ENCODE measurements at regions not wholly inside any gene's neighbourhood (a gene's known extent, or its start where the extent isn't known, plus 50 kb on each side); places are given as distances from the start of the nearest gene placed in this dataset.

DNA sequence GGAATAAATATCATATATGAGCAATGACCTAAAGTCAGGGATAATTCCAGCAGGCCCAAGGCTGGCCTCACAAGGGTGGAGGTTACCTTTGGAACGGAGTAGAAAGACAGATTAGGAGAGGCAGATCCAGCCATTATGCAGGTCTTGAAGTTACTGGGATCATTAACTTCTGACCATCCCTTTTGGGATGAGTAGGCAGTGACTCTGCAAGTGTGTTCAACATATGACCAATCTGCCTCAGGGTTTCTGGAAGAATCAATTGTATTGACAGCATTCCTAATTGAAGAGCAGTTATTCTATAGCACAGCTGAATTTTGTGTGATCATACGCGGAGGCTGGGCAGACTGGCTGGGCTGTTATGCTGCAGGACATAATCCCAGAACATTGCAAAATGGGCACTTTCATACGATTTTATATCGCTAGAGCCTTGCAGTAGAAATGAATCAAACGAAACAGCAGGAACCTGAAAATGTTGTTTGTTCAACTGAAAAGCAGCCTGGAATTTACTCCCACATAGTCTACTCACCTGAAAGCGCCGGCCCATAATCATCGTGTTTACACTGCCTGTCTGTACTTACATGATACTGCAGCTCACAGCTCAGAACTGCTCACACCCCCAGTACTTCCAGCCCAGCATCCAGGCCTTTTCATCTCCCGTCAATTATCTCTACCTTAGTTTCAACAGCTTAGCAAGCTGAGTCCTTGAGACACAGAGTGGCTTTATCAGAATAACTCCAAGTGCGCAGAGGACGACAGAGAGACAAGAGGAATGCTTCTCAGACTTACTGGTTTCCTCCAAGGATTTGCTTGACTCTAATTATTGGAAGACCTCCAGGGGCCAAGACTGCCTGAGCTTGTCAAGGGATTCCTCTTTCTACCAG is 556.1 kb downstream of the EFNB2 start:
- DNase-seq (ENCODE audit: low read depth), result peak; percentile 41

DNA sequence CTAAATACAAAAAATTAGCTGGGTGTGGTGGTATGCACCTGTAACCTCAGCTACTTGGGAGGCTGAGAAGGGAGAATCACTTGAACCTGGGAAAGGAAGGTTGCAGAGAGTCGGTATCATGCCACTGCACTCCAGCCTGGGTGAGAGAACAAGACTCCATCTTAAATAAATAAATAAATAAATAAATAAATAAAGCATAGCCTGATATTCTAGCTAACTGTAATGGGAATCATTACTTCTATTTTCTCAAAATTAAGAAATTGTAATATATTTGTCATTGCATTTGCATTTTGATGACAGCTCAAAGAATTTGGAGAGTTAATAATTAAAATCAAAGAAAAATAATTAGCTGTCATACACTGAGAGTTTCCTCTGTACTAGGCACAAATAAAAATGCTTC is 561.1 kb downstream of the EFNB2 start:
- DNase-seq (ENCODE audit: low read depth), result no peak

DNA sequence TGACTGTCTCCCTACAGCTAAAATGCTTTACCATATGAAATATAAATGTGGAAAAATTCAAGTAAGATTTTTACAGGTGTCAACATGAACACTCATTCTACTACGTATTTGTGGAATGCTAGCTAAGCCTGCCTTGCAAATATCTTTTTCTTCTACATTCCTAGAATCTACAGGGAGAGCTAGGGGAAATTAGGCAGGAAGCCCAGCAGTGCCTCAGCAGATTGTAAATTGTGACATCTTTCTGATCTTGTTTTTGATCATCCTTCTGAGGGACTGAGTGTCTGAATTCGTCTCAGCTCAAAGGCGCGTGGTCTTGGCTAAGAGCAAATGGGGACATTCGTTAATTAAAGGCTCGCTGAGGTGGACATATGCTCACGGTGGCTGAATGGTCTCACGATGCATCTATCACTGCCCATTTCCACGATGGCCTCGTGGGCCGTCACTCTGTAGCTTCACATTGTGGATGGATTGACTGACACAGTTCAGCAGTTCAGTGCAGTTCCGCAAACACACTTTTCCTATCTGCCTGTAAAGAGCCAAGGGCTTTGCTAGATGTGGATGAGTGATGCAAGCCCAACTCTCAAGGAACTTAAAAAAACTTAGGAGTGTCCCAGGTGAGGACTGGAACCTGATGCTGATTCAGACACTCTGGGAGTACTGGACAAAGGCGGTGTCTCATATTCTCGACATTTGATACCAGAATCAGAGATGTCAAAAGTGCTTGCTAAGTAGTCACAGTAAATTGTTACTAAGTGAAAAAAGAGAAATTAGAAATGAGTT is 562.5 kb downstream of the EFNB2 start:
- DNase-seq (ENCODE audit: low read depth), result no peak

- no peak for DNase-seq (ENCODE audit: low read depth)
Observed at GRCh38 chr13:105972306-105972721, 563.1 kb downstream of the EFNB2 start.

DNA sequence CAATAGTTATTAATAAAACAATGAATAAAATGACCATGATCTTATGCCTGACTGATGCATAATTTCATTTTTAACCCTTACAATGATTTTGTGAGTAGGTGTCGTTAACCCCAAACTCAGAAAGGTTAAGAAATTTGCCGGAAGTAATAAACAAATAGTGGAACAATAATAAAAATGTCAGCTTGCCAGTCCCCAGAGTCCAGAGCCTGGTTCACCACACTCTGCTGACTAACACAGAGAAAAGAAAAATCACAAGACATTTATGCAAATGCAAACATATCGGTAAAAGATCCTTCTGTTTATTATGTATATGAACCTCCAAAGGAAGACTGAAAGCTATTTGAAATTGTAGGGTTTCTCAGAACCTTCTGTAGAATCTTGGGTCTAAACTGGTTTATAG is 563.7 kb downstream of the EFNB2 start:
- DNase-seq (ENCODE audit: low read depth), result no peak

DNA sequence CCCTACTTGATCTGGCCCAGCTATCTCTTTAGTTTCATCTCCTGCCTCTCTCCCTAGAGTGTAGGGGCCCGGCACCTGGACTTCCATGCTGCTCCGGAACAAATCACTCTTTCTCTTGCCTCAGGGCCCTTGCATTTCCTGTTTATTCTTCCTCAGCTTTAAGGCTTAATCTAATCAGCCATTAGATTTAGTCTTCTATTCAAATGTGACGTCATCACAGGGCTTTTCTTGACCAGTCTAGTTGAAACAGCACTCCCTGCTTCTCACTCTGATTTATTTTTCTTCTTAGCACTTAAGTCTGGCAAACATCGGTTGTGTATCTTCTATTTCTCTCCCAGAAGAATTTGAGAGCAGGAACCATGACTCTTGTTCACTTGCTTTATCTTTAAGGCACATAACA is 564.1 kb downstream of the EFNB2 start:
- DNase-seq (ENCODE audit: low read depth), result no peak

- DNase-seq (ENCODE audit: low read depth), result peak; percentile 63
Observed at GRCh38 chr13:105969761-105970160, 565.7 kb downstream of the EFNB2 start.

DNA sequence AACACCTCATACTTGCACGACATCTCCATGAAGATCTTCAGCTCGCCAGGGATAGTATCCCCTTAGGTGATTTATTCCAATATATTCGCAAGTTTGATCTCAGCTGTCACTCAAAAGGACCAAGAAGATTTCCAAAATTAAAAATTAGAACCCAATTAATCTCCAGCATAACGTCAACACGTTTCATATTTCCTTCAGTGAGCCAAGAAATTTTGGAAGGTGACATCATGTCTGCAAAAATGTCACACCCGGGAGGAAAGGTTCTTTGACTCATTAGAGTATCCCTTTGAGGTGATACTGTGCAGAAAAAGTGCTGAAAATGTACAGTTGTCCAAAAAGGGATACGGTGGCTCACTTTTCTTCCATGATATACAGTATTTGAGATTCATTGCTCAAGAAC is 569.6 kb downstream of the EFNB2 start:
- no peak for DNase-seq (ENCODE audit: low read depth)

DNA sequence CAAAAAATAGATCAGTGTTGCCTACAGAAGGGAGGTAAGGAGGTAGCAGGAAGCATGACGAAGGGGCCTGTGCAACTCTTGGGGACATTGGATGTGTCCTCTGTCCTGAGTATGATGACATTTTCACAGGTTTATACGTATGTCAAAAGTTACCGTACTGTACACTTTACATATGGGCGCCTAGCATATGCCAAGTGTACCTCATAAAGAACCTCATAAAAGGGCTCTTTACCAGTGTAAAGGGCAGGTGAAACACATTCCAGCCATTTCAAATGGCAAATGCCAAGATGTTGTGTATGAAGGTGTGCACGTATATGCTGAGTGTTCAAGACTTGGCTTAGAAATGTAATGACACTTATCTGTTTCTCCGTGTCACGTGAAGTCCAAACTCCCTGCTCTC is 573.4 kb downstream of the EFNB2 start:
- DNase-seq (ENCODE audit: low read depth), result no peak

DNA sequence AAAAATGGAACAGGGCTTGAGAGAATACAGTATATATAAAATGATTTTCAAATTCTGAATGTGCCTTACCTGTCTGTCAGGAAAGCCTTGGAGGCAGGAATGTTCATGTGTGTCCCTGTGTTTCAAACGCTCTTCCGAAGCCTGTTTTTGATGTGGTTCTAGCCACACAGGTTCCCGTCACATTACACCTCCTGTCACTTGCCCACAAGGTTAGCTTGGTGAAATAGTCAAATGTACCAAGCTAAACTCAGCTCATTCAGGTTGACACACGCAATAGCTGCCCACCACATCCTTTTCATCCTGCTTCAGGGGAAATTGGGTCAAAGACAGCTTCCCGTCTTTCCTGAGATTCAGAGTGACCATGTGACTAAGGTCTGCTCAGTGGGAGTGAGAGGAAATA is 574.0 kb downstream of the EFNB2 start:
- no peak for DNase-seq (ENCODE audit: low read depth)

DNA sequence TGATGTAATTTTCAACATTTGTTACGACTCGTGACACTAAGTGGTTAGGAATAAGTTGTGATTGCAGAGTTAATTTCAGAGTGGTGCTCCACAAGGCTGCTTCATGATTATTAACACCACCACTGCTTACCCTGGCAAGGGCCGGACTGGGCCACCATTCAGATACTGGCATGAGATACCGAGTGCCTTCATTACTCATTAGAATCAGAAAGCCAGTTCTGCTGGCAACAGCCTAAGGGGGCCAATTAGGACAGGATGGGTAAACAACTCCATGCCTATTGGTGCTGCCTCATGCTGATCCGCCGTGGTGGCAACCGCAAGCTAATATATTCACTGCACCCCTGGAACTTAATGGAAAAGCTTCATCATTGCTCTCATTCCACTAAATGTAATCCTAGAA is 575.1 kb downstream of the EFNB2 start:
- no peak for DNase-seq (ENCODE audit: low read depth)

- DNase-seq (ENCODE audit: low read depth), result no peak
Observed at GRCh38 chr13:105959876-105960275, 575.6 kb downstream of the EFNB2 start.

DNA sequence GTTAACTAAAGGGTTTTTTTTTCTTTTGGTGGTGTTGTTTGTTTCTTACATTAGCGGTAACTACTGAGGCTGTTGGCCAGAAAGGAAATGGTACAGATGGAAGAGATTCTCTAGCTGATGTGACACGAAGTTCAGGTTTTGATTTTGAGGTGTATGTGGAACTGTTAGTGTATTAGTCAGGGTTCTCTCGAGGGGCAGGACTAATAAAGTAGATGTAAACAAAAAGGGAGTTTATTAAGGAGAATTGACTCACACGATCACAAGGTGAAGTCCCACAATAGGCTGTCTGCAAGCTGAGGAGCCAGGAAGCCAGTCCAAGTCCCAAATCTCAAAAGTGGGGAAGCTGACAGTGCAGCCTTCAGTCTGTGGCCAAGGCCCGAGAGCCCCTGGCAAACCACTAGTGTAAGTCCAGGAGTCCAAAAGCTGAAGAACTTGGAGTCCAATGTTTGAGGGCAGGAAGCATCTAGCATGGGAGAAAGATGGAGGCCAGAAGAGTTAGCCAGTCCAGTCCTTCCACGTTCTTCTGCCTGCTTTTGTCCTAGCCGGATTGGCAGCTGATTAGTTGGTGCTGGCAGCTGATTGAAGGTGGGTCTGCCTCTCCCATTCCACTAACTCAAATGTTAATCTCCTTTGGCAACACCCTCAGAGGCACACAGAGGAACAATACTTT is 577.6 kb downstream of the EFNB2 start:
- no peak for DNase-seq (ENCODE audit: low read depth)

GRCh38 chr13:105956921-105957320 is 578.5 kb downstream of the EFNB2 start:
- no peak for DNase-seq (ENCODE audit: low read depth)

- DNase-seq (ENCODE audit: low read depth), result no peak
Observed at GRCh38 chr13:105952973-105953290, 582.5 kb downstream of the EFNB2 start.

- no peak for DNase-seq (ENCODE audit: low read depth)
Observed at GRCh38 chr13:105952233-105952972, 583.1 kb downstream of the EFNB2 start.

- DNase-seq (ENCODE audit: low read depth), result no peak
Observed at GRCh38 chr13:105948143-105948542, 587.3 kb downstream of the EFNB2 start.

GRCh38 chr13:105940882-105941281 is 594.6 kb downstream of the EFNB2 start:
- no peak for DNase-seq (ENCODE audit: low read depth)

GRCh38 chr13:105937451-105937850 is 598.0 kb downstream of the EFNB2 start:
- DNase-seq (ENCODE audit: low read depth), result peak; percentile 81

DNA sequence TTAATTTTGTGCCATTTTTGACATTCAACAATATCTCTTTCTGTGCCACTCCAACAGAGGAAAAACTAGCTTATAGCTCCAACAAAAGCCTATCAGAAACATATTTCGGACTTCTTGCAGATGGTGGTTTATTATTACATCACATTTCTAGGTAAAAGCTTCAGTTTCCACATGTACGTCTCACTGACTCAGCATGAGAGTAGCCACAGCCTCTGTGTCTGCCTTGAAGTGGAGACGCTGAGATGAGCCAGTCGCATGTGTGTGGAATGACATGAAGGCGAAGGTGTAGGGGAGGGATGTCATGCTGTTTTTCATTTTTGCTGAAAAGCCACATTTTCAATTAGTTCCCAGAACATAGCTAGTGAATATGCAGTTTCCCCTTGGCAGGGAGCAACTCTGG is 598.6 kb downstream of the EFNB2 start:
- peak; percentile 60 for DNase-seq (ENCODE audit: low read depth)

- no peak for DNase-seq (ENCODE audit: low read depth)
Observed at GRCh38 chr13:105929505-105929904, 606.0 kb downstream of the EFNB2 start.

- DNase-seq (ENCODE audit: low read depth), result no peak
Observed at GRCh38 chr13:105928901-105929300, 606.6 kb downstream of the EFNB2 start.

All from ELR (cell line).